DMS153 treated with DMSO at 0.1 percent for 48 hours (cell line): ENCODE measurements at regions not wholly inside any gene's neighbourhood (a gene's known extent, or its start where the extent isn't known, plus 50 kb on each side); places are given as distances from the start of the nearest gene placed in this dataset.

ENCODE experiments used
- DNase-seq: peaks from one replicate; lab custom pipeline; 2025; ENCODE audit not compliant: unreplicated experiment; lab: John Stamatoyannopoulos, UW

DNA sequence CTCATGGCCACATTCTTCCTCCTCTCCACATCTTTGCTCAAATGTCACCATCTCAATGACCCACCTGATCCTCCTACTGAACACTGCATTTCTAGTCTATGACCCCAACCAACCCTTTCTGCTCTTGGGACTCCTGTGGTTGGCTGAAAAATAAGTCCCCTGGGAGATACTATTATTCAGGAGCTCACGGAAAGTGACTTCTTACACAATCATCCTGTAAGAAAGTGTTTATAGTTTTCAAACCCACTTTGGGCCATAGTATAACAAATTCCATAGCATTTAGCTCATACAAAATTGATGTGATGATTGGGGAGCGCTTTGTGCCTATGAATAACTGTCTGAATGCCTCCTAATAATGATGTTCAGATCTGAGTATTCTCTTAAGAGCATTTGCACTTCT is 161.4 kb upstream of the HS3ST1 start:
- DNase-seq, result no peak

DNA sequence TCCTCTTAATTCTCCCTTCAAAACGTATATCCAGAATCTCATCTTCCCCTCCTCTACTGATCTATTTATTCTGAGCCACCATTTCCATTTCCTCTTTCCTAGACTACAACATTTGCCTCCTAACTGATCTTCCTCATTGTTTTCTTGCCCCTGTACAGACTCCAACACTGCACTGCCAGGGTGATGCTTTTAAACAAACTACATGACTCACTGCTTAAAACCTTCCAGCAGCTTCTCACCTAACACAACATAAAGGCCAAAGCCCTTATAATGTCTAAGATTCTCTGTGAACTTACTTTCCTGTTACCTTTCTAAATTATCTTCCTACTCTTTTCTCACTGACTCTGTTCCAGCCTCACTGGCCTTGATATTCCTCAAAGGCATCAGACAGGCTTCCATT is 161.0 kb upstream of the HS3ST1 start:
- no peak for DNase-seq

DNA sequence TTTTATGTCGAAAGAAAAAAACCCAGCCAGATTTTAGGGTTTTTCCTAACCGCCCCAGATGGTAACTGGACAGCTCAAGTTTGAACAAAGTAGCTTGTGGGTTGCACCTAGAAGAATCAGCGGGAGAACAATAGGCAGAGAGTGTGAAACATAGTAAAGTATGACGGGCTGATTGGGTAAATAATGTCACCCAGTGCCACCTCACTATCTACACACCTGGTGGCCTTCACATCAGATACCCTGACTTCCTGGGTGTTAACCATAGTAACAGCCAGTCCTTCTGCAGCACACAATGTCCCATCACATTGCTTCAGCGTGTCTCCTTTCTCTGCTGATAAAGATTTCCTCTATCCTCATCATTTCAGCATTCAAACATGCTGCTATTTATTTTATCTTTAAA is 159.1 kb upstream of the HS3ST1 start:
- no peak for DNase-seq

DNA sequence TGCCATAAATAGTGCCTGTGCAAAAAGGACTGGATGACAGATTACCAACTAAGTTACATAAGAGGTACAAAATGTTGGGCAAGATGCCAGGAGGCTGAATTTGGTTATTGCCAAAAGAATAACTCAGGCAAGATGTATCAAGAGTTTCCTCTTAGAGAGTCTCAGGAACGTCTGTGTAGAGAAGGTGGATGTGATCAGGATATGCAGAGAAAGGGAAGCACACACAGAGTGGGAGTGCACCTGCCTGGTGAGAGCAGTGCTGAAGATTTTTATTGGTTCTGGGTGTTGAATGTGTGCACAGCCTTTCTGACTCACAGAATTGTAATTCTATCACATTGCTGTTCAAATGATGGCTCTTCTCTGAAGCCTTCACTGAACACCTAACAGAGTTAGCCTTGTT is 156.8 kb upstream of the HS3ST1 start:
- peak; percentile 18 for DNase-seq

DNA sequence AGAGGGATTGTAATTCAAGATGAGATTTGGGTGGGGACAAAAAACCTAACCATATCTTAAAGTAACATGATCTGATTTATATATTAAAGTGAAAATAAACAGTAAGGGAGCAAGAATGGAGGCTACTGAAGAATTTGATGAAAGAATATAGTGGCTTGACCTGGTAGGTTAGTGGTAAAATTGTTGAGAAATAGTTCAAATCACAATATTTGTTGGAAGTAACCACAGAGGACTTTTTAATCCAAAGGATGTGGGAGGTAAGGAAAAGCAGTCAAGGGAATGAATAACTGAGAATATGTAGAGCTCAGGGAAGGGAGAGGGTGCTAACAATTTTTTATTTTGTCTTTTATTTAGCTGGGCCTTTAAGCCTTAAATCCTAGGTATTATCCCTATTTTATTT is 139.8 kb upstream of the HS3ST1 start:
- no peak for DNase-seq

DNA sequence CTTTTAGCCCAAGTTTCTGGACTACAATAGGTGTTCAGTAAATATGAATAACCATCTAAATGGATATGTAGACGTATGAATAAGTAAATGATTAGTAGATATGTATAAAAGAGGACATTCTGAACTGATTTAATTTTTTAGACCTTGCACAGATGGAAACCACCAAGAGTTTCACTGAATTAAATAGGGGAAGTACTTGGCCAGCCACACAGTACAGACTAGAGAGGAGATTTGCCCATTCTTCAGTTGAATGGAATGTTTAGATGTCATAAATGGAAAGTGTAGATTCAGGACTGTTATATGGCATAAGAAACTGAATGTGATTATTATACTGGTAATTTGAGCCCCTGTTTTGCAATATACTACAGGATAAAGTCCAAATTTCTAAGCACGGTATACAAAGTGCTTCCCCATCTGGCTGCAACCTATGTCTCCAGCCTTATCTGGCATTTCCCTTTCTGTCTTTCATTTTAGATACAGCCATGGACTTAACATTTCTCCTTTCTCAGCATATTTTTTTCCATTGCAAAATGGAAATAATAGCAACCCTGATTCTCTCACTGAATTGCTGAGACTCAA is 137.8 kb upstream of the HS3ST1 start:
- no peak for DNase-seq

DNA sequence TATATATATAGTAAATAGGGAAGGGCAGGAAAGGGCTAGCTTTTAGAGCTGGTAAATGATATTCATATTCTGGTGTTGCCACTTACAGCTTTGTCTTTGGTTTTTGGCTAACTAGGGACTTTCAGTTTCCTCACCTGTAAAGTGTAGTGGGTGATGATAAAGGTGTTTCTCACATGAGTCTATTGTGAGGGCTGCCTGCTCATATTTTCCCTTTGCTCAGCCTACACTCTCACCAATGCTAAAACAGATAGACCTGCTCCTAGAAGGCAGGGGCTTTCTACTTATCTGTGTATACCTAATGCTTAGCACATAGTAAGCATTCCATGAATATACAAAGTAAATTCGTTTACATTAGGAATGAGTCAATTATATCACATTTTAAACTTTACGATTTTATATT is 137.2 kb upstream of the HS3ST1 start:
- DNase-seq, result no peak

DNA sequence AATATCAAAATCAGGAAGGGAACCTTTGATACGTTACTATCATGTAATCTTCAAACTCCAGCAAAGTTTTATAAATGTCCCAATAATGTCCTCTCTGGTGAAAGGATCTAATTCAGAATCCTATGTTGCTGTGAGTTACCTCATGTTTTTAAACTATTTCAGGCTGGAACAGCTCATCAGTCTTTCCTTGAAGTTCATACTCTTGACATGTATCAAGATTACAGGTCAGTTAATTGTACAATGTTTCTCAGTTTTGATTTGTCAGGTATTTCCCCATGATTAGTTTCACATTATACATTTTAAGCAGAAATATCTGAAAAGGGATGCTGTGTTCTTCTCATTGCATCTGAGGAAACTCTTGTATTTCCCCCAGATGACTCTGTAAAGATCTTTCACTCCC is 136.5 kb upstream of the HS3ST1 start:
- DNase-seq, result no peak

DNA sequence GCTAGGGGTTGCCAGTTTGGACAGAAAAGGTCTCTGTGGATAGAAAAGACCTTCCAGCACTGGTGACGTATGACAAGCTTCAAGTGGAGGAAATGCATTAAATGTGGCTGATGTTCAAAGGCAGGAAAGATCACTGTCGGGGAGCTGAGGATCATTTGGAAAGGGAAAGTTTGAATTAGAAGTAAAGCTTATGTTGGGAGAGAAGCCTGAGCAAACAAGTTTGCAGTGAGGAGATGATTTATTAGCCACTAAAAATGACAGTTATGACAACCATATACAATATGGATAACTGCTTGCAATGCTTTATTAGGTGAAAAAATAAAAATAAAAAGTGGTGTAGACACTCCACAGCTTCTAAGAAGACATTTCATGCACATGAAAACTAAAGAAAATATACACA is 135.3 kb upstream of the HS3ST1 start:
- no peak for DNase-seq

DNA sequence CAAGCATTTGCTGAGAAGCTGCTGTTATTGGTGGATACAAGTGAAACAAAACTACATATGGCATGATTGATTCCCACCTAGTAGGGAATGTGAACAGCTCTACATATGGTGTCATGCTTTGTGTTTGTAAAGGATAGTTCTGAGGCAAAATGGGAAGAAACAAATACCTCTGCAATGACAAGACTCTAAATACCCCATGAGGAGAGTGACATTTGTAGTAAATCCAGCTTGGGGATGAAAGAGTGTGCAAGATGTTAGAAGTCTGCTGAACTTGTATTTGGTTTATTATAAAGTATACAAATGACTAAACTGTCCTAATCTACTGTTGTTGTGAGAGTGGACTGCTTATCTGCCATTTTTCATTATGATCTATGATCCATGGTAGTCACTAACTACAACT is 120.8 kb upstream of the HS3ST1 start:
- no peak for DNase-seq

DNA sequence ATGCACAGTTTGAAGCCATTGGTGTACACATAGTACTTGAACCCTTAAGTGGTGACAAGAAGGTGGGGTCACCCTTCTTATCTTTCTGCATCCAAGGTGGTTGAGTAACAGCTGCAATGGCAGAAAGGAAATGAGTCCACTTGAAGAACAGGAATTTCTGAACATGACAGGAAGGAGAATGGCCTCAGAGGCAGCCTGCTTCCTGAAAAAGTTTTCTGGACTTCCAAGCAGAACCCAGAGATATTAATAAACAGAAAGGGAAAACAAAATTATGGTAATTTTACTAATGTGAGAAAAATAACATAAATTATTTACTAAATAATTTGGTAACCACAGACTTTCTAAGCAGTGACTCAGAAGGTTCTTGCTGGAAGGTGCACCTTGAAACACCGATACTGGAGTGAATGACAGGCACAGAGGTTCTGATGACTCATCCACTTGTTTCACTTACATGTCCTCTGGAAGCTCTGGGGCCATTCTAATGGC is 119.9 kb upstream of the HS3ST1 start:
- DNase-seq, result no peak

DNA sequence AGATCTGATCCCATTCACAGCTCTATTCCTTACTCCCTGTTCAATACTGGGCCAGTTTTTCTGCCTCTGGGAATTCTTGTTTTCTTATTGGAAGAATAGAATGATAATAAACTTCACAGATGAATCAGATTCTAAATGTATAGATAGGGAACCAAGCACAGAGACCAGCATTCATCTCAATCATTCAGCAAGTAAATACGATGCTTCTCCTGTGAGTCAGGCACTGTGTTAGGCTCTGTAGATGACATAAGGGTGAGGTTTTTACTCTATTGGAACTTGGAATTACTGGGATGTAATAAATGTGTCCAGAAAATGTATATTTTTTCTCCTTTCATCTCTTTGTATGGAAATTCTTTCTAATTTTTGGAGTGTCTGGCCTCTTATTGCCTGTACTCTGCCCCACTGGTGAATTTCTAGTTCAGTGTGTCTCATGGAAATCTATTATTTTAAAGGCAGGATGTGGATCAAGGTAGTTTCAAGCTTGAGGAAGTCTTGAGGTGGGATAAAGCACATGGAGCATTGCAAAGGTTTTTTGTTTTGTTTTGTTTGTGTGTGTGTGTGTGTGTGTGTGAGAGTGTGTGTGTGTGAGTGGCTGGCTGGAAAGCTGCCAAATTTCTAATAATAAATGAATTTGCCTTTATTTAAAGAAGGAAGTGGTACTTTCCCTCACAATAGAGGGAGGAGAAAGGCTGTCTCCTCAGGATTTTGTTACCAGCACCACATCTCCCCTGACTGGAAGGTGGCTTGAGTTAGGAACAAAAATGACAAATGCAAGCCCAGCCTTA is 117.9 kb upstream of the HS3ST1 start:
- no peak for DNase-seq

DNA sequence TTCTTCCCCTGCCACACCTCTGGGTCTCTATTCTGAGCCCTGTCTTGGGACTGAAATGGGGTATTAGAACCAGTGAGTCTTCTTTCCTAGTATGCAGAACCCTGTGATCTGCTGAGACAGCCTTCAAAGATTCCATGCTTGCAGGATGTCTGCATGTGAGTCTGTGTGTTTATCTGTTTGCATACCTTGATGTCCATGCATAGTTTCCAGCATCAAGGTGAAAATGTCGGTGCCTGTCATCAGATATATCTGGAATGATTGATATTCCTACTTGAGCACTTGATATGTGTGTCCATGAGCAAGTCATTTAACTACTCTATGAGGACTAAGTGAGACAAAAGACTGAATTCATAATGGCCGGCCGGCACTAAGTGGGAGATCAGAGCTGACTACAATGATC is 117.0 kb upstream of the HS3ST1 start:
- DNase-seq, result no peak

DNA sequence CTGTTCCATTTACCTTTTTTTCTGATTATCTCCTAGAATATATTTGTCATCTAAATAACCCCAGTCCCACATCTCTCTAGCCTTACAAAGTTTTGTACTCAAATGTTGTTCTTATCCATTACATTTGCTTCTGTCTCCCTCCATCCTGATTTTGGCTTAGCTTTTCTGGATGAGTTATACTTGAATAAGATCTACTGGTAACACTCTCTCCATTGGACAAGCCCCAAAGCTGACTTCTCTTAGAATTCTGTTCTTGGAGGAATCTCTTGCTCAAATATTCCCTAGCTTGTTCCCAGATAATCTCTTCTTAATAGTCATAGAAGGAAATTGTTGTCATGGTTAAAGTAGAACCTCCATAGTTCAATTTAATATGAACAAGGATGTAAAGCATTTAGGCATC is 115.5 kb upstream of the HS3ST1 start:
- no peak for DNase-seq

DNA sequence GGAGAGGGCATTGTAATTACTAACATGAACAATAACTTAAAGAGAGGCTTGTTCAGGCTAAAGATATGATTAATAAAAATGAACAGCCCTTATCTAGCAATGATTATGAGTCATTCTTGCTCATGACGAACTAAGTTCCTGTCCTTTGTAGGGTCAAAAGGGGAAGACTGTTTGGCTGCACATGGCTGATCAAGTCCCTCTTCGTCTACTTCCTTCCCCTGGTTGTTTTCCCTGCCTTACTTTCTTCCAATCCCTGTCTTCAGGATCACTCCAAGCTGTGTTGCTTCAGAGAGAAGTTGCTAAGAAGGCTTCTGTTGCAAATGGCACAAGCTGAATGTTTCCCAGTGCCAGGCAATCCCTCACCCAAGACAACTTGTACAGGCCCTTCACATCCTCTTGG is 115.0 kb upstream of the HS3ST1 start:
- DNase-seq, result no peak

DNA sequence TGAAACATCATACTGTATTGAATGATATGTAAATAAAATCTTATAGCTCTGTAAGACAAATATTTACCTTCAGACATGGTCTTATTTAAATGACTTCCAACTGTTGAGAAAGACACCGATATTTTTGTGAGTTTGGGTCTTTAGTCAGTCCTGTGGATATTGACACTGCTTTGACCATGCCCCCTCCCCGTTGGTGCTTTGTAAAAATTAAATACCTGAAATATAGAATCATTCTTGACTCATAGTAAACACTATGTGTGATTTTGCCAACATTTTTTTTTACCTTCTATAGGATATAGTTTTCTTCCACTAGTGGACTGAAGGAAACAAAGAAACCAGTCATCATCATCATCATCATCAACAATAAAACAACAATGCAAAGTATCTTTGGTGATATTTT is 114.3 kb upstream of the HS3ST1 start:
- DNase-seq, result no peak

DNA sequence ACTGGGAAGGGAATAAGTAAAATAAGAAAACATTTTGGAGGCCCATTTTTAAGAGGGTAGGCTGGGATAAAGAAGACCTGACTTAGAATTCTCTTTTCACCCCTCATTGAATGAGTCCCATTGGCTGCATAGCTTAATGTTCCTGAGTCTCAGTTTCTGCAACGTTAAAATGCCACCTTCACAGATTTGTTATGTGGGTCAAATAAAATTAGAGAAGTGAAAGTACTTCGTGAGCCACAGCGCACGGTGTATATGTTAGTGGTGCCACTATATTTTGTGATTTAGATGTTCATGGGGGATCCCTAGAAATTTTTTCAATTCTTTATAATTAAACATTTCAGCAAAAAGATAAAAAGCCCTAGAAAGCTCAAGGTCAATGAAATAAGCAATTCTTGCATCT is 109.2 kb upstream of the HS3ST1 start:
- no peak for DNase-seq

DNA sequence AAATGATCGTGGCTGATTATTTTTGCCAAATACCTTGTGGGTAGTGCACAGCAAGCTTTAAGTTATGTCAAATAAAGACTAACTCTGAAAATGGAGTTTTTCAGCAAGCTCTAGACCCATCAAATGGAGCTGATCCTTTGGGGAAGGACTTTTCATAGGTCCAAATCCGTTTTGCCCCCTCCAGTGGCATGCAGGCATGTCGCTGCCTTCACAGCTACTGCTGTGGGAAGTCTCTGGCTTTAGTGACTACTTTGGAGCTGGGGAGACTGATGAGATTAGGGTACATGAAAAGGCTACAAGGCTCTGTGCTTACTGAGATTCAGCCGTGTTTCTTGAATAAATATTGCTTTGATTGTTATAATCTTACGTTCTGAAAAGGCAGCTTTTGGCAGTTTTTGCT is 106.6 kb upstream of the HS3ST1 start:
- DNase-seq, result no peak

DNA sequence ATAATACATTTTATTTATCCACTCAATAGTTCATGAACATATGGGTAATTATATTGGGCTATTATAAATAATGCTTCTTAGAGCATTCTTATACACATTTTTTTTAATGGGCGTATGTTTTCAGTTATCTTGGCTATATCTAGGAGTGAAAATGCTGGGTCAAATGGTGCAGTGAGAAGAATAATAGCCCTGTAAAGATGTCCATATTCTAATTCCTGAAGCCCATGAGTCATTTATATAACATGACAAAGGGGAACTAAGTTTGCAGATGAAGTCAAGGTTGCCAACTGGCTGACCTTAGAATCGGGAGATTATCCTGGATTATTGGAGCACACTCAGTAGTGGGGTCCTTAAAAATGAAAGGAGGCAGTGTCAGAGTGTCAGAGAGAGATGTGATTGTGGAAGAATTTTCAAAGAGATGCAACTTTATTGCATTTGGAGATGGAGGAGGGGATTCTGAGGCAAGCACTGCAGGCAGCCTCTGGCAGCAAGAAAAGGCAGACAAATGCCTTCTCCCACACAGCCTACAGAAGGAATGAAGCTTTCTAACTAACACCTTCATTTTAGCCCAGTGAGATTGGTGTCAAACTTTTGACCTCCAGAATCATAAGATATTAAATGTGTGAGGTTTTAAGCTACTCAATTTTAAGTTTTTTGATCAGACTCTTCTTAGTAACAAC is 106.1 kb upstream of the HS3ST1 start:
- DNase-seq, result no peak

DNA sequence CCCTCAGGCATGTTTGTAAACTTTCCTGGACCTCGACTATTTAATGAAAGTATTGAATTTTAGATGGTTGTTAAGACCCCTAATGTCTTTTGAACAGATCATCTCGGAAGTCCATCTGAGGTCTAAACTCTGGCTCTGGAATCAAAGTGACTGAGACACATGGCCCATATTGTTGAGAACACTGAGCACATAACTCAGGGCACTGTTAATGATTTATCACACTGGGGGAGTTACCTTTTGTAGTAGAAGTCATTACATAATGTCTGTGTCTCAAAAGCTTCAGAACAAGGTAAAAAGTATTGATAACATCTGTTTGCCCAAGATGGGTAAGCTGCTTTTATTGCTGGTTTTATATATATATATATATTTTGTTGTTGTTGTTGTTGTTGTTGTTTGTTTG is 103.4 kb upstream of the HS3ST1 start:
- DNase-seq, result no peak

DNA sequence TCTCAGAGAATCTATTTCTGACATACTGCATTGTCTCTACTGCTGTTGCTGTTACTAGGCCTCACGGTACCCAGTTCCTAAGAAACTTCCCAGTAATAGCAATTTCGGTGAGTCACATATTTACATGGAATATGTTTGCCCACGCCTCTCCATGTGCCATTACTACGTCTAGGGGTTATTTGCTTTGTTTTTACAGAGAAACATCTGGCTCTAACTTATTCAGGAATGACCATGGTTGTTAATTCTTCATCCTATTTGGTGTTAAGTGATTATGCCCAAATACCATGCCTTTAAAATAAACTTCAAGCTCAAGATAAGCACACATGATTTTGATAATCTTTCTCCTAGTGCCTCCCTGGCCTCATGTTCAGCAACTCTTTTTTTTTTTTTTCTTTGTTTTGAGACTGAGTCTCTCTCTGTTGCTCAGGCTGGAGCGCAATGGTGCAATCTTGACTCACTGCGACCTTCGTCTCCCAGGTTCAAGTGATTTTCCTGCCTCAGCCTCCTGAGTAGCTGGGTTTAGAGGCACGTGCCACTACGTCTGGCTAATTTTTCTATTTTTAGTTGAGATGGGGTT is 101.0 kb upstream of the HS3ST1 start:
- DNase-seq, result no peak

DNA sequence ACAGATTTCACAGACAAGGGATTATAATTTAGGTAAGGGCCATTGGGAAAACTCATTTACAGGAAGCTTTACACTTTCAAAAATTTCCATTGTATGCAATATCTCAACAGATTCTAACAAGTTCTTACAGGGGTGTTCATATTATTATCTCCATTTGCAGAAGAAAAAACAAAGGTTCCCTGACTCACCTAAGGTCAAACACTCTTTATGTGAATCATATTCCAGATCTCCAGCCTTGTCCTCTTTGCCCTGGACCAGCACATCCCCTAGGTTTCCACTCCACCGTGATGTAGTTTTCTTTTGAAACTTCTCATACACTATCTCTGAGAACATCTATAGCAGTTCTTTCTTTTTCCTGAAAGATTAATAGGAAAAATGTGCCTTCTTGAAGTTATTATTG is 96.4 kb upstream of the HS3ST1 start:
- no peak for DNase-seq
